HL-60 (cell line): ENCODE measurements at regions not wholly inside any gene's neighbourhood (a gene's known extent, or its start where the extent isn't known, plus 50 kb on each side); places are given as distances from the start of the nearest gene placed in this dataset.

Source experiments
- DNase-seq, 2 experiments: peaks; one replicate each; pipeline ENCODE4 v3.0.0-alpha.2; 2010 to 2020; ENCODE audit warnings: low read depth in 1 of 2, low spot score in 1 of 2
- H3K27ac ChIP-seq: fragments of 250-450 bp; sonication (Bioruptor Pico); replicated peaks from 2 replicates; pipeline ENCODE4 v1.5.1; 2020; ENCODE audit warnings: mild to moderate bottlenecking, moderate library complexity
- H3K27me3 ChIP-seq: fragments of 250-450 bp; sonication (Bioruptor Pico); 2 replicates; pipeline ENCODE4 v1.5.1; 2021; ENCODE audit warnings: mild to moderate bottlenecking, moderate library complexity; ENCODE audit not compliant: insufficient read depth, poor library complexity, severe bottlenecking
- H3K4me3 ChIP-seq: replicated peaks from 2 replicates; pipeline ENCODE4 v1.5.1; 2011; ENCODE audit warnings: mild to moderate bottlenecking, control low read depth, low read length; ENCODE audit not compliant: insufficient read depth
- CTCF ChIP-seq: IDR thresholded peaks from one replicate; pipeline ENCODE4 v1.5.1; 2011; ENCODE audit warnings: low read length, control low read depth, inconsistent platforms; ENCODE audit not compliant: insufficient read depth
- GABPA ChIP-seq: IDR thresholded peaks from 2 replicates; pipeline ENCODE4 v1.6.1; 2012; ENCODE audit warnings: low read depth
- POLR2AphosphoS5 ChIP-seq: IDR thresholded peaks from 2 replicates; pipeline ENCODE4 v1.6.1; 2012; ENCODE audit warnings: low read depth
- REST ChIP-seq: IDR thresholded peaks from 2 replicates; pipeline ENCODE4 v1.6.1; 2012; ENCODE audit warnings: low read depth; ENCODE audit not compliant: insufficient replicate concordance
- SPI1 ChIP-seq: IDR thresholded peaks from 2 replicates; pipeline ENCODE4 v1.6.1; 2012; ENCODE audit warnings: low read depth, mild to moderate bottlenecking, borderline replicate concordance

- Histone ChIP-seq H3K27me3 (no peaks in the 10 kb centered on the region), H3K27ac (no peak overlapping the region), H3K4me3 (no peak overlapping the region)
- no peak for TF ChIP-seq GABPA
- no peak for TF ChIP-seq POLR2AphosphoS5
- TF ChIP-seq SPI1, result no peak
- TF ChIP-seq CTCF, result no peak
- TF ChIP-seq REST, result no peak
- DNase-seq, result no peak
These were observed 700.4 kb upstream of the RGS18 start for GRCh38 chr1:191457889-191458288.

DNA sequence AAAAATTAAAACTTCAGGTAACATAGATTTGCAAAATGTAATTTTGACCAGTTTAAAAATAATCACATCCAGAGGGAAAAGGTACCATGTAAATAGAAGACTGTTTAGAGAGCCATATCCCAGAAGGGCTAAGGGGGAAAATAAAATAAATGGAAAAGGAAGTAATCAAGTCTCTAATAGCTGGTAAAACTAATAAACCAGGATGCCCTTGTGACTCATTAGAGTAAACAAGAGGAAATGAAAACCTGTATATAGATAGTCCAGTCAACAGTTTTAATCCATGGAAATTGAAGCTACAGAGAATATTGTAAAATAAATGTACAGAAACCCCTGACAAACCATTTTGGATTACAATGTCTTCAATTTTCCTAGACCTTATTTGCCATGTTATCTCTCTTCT is 698.0 kb upstream of the RGS18 start:
- H3K27ac ChIP-seq, result no peak overlapping the region

DNA sequence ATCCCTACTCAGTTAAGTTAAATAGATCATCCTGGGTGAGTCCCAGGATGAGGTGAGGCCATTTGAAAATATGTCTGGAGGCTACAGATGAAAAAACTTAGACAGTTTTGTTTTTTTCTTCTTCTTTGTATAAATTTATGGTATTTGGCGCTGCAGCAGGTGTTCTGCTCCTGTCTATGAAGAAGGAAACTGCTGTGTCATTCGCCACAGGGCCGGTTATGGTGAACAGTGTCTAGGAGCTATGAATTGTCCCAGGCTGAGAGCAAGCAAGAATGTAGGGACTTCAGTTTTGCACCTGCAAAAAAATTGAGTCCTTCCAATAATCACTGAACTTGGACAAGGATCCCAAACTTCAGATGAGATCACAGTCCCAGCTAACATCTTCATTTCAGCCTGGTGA is 674.3 kb upstream of the RGS18 start:
- Histone ChIP-seq H3K27me3 (no peaks in the 10 kb centered on the region), H3K4me3 (no peak overlapping the region), H3K27ac (no peak overlapping the region)
- TF ChIP-seq GABPA (no peak), POLR2AphosphoS5 (no peak), SPI1 (no peak), CTCF (no peak), REST (no peak)
- DNase-seq, result no peak

More for the DNA sequence above, 698.0 kb upstream of the RGS18 start:
- Histone ChIP-seq H3K27me3 (no peaks in the 10 kb centered on the region), H3K4me3 (no peak overlapping the region)
- DNase-seq, result no peak
- TF ChIP-seq POLR2AphosphoS5 (no peak), GABPA (no peak), REST (no peak), CTCF (no peak), SPI1 (no peak)
